ENCODE measurements at regions not wholly inside any gene's neighbourhood (a gene's known extent, or its start where the extent isn't known, plus 50 kb on each side); places are given as distances from the start of the nearest gene placed in this dataset.

DNA sequence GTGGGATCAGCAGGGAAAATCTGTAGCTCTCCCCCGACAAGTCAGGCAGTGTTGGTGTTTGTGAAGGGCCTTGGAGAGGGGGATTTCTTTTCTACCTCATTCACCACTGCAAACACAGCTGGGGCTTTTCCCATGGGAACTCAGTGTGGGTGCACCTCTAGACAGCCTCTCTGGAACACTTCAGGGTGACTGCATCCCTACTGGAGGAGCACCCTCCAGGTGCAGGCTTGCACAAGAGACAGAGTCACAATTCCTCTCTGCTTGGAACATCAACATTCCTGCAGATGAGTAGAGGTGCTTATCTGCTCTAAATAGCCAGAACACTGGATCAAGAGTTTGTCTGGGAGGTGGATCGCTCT, 72.7 kb upstream of the AKAP13 start:
- DNase-seq (ENCODE audit: low read depth): peak; percentile 48

DNA sequence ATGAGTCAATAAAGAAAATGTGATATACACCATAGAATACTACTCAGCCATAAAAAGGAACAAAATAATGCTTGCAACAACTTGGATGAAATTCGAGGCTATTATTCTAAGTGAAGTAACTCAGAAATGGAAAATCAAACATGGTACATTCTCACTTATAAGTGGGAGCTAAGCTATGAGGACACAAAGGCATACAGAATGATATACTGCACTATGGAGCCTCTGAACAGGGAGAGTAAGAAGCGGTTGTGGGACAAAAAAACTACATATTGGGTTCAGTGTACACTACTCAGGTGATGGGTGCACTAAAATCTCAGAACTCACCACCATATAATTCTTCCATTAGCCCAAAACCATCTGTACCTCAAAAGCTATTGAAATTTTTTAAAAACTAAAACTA, 68.8 kb upstream of the AKAP13 start:
- no peak for DNase-seq (ENCODE audit: low read depth)

DNA sequence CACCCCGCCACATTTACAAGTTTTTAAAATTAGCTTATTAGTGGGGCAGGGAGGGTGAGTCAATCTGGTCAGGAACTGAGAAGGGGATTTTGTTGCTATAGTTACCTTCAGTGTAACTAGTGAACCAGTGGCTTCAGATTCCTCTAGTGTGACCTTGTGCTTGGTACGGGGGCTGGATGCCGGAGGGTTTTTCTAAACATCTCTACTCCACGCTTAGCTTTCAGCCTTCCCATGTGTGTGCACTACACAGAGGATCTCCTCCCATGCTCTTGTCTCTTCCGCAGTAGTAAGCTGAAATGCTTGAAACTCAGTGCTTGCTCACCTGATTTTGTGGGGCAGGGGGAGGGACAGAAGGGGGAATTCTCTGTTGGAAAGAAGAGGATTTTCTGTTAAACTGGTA, 67.9 kb upstream of the AKAP13 start:
- DNase-seq (ENCODE audit: low read depth): peak; percentile 90

DNA sequence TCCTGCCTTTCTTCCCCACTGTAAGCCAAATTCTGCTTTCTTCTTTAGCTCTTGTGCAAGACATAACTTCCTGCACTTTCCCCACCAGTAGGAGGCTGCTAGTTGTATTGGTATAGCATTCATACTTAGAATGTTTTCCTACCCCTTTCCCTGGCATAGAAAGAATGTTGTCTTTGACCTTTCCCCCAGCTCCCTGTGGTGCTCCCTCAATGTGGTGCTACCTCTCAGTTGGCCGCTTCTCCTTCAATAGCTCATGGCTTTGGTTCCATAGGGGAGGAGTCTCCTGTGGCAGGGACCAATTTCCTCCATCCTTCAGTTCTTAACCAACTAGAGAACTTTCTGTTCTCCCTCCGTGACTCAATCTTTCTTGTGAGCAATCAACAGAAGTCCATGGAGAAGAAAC, 67.5 kb upstream of the AKAP13 start:
- DNase-seq (ENCODE audit: low read depth): peak; percentile 85

DNA sequence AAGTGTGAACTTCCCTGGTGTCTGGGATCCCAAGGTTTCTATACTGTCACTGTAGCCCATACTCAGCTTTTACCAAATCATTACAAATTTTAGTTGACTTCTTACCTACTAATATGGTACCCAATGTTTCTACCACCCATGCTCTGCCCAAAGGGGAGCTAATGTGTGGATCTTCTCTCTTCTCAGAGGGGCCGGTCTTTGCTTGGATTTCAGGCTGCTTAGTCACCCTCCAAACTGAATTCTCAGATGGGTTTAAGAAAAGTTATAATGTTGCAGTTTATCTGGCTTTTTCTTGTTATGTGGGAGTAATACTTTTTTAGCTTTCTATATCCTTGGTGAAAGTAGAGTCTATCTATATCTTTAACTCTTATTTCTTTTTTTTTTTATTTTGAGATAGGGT, 67.1 kb upstream of the AKAP13 start:
- peak; percentile 50 for DNase-seq (ENCODE audit: low read depth)

DNA sequence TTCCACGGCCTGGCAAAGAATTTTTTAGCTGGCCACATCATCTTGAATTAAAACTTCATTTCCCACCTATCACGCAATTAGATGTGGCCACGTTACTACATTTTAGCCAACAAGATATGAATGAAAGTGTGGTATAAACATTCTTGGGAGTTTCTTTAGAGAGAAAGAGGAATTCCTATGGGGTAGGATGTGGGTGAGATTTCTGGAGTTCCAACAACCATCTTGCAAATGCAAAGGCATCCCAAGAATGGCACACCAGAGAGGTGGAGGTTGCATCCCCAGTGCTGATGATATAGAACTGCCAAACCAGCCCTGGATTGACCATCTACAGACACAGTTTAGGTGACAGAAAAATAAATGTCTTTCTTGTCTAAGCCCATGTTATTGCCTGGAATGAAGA, 66.3 kb upstream of the AKAP13 start:
- peak; percentile 81 for DNase-seq (ENCODE audit: low read depth)

DNA sequence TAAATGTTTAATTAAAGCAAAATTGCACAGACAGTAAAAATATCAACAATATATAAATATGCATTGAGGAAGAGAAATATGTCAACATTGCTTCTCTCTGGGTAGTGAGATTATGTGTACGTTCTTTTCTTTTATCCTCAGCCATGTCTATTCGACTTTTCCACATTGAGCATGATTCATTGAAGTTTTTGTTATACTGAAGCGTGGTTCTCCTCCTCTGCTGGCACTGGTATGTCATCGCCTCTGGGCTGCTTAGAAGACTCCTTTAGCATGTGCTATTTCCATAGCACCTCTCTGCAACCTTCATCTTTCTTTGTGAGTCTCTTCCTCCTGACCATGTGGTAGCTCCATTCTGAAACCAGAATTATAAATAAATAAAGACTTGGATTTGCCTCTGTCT, 65.8 kb upstream of the AKAP13 start:
- peak; percentile 63 for DNase-seq (ENCODE audit: low read depth)

DNA sequence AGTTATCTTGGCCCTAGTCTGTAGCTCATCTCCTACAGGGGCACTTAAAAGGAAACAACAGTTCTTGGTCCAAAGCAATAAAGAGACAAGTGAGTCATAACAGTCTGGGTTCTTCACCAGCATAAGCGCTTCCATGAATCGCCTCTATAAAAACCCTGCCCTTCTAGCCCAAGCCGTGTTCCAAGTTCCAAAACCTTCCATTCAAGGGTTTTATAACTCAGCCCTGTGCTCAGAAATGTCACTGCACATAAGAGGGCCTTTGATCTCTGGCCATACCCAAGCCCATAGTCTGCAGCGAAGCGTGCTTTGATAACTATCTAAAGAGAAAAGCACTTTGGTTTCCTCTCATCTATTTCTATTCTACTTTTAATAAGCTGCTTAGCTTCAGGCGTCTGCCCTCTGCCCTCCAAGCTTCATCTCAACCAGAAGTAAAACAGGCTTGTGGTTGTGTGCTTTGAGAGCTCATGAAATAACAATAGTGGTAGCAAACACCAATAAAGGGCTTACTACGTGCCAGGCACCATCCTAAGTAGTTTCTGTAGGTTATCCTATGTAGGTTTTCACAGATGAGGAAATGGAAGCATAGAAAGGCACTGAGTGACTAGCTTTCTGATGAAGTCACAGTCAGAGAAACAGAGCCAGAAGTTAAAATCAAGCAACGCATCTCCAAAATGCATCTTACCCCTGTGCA, 64.0 kb upstream of the AKAP13 start:
- peak; percentile 60 for DNase-seq (ENCODE audit: low read depth)

DNA sequence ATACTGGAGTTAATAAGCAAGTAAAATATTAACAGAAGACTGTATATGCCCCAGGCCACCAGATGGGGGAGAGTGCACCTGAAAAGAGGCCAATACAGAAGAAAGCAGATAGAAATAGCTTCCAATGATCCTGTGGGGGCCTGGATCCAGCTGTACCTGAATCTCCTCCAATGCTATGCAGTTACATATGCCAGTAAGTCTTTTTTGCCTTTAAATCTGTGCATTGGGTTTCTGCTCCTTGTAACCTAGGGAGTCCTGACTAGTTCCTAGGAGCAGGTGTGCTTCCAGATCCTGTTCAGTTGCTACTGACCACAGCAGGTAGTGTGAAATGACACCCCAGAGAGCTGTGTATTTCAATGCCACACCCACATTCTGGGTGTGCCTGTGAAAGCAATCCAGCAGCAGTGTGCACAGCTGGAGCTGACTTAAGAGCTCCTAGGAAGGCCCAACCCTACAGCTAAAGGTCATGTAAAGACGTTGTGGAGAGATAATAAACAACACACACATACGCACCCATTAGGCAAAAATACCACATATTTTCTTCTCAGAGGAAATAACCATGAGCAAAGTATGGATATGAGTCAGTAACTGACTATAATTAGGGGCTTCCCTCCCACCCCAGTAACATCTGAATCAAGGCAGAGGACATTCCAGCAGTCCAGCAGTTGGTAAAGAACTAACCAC, 62.2 kb upstream of the AKAP13 start:
- peak; percentile 90 for DNase-seq (ENCODE audit: low read depth)

DNA sequence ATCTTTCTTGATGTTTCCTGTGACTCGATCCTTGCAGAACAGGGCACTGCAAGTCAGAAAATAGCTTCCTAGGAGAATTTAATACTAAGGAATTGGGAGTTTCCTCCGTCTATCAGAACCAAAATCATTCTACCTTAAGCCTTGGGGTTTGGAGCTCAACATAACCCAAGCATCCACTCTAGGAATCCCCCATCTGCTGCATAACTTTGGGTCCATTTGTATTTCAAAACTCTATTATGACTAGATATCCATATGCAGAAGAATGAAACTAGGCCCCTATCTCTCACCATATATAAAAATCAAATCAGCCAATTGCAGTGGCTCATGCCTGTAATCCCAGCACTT, 61.7 kb upstream of the AKAP13 start:
- DNase-seq (ENCODE audit: low read depth): no peak

DNA sequence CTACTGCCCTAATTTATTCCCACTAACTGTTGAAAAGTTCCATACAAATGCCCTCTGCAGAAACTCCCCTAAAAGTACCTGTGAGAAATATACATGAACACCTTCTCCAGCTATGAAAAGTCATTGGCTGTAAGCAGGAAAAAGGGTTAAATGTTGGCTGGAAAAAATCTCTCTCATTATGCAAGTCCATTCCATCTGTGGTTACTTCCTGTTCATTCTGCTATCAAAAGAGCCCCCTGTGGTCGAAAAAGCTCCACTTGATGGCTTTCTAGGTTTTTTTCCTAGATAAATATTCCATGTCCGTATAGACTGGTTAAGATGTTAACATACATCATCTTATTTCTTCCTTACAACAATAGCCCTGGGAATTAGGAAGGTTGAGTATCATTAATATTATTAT, 56.2 kb upstream of the AKAP13 start:
- peak; percentile 68 for DNase-seq (ENCODE audit: low read depth)

DNA sequence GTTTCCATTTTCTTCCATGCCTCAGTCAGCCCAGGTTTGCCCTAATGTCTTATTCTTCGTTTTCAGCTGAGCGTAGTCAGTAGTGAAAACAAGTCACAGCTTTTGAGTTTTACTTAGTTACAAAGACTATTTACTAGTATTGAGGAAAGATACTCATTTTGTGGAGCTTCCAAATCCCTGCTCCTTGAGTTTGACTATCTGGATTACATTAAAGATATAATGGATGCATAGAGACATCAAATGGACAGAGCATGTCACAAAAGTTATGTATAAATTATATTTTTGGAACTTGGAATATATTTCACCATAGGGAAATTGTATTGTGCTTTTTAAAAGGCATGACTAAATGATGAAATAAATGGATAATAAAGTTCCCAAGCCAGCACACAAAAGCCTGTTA, 54.6 kb upstream of the AKAP13 start:
- no peak for DNase-seq (ENCODE audit: low read depth)

DNA sequence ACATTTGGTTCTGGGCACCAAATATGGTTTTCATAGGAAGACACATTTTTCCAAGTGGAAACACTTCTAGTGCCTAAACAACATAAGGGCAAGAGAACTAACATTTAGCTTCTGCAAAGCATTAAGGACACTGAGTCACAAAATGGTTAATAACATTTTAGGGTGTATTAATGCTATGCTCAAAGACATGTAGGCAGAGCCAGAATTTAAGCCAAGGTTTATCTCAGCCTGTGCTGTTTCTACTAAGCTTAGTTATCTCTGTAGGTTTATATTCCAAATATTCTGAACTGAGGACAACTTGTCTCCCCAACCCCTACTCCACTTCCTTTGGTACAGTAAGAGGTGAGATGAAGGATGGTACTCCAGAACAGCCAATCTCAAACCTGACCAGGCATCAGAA, 54.1 kb upstream of the AKAP13 start:
- DNase-seq (ENCODE audit: low read depth): no peak

DNA sequence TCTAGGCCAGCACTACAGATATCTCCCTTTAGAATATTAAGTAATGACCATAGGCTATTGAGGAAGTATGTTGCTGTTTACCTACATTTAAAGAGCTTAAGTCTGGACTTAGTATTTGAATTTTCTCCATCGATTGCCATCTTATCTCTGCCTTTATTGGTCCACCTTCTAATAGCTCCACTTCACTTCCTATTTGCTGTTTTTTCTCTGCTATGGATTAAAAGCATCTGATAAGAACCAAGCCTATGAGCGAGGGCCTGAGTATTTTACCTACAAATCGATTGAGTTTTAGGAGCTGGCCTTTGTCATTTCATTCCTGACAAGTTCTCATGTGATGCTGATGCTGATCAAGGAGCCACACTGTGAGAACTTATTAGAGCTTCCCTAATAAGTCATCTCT, 52.6 kb upstream of the AKAP13 start:
- no peak for DNase-seq (ENCODE audit: low read depth)

DNA sequence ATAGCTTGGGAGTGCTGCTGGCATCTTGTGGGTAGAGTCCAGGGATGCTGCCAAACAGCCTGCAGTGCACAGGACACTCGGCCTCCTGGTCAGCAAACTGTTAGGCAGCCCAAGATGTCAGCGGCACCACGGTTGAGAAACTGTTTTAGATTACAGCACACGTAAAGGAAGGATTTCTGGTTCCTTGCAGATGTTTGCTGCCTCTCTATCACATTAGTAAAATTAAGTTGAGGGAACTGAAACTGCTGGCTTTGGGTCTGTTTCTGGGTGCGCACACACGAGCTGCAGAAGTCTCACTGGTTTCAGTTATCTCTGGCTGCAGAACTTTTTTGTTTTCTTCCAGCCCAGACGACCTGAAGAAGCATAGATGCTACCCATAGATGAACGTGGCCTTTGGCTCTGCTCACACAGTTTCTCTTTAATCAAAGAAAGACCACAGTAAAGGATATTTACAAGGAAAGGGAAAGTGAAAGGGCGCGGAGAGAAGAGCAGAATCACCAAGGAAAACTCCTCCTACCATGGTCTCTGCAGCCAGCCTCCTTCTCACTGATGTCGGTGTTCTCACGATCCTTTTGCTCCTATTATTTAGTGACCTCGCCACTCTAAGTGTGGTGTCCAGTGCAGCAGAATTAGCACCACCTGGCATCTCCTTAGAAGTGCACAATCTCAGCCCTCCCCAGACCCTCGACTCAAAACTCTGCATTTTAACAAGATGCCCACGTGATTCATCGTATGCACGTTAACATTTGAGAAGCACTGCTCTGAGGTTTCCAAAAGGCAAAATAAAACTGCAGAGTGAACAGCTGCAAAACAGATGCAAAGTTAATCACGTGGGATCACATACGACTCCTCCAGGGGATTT, 50.6 kb upstream of the AKAP13 start:
- peak; percentile 49 for DNase-seq (ENCODE audit: low read depth)
